Keratinocyte (primary cell): ENCODE measurements at regions not wholly inside any gene's neighbourhood (a gene's known extent, or its start where the extent isn't known, plus 50 kb on each side); places are given as distances from the start of the nearest gene placed in this dataset.

ENCODE experiments used
- DNase-seq: peaks from one replicate; pipeline ENCODE4 v3.0.0-alpha.2; 2011; ENCODE audit warnings: low read depth, missing footprints, low spot score
- FAIRE-seq: peaks from 2 replicates; lab custom pipeline; 2011; peaks lifted over from hg19 to GRCh38; lab: Jason Lieb, UNC
- H2AFZ ChIP-seq: 2 replicates; pipeline ENCODE4 v1.6.0; 2012; ENCODE audit warnings: low read length, control low read depth, inconsistent platforms; ENCODE audit not compliant: control insufficient read depth
- H3K27ac ChIP-seq: 2 replicates; pipeline ENCODE4 v1.5.1; 2011; ENCODE audit warnings: low read length; ENCODE audit not compliant: control insufficient read depth, insufficient read depth
- H3K27me3 ChIP-seq: 3 replicates; pipeline ENCODE4 v1.6.0; 2011; ENCODE audit warnings: low read length; ENCODE audit not compliant: control insufficient read depth, insufficient read depth; ENCODE audit errors: extremely low read depth
- H3K36me3 ChIP-seq, 2 experiments: 2 replicates in 1 of 2; 3 replicates in 1 of 2; pipeline ENCODE4 v1.5.1; 2011; ENCODE audit warnings: low read length in 2 of 2, mild to moderate bottlenecking in 1 of 2; ENCODE audit not compliant: control insufficient read depth in 2 of 2, insufficient read depth in 2 of 2; ENCODE audit errors: extremely low read depth in 1 of 2
- H3K4me1 ChIP-seq: 3 replicates; pipeline ENCODE4 v1.5.1; 2011; ENCODE audit warnings: low read length; ENCODE audit not compliant: control insufficient read depth, insufficient read depth; ENCODE audit errors: extremely low read depth
- H3K4me2 ChIP-seq: 3 replicates; pipeline ENCODE4 v1.6.0; 2011; ENCODE audit warnings: low read depth, low read length; ENCODE audit not compliant: control insufficient read depth, insufficient read depth; ENCODE audit errors: extremely low read depth
- H3K4me3 ChIP-seq, 3 experiments: fragments of 200-600 bp in 1 of 3; sonication (generic) in 1 of 3; 2 replicates in 2 of 3; 3 replicates in 1 of 3; pipeline ENCODE4 v1.5.1; 2011 to 2016; ENCODE audit warnings: low read length in 3 of 3, mild to moderate bottlenecking in 3 of 3, control low read depth in 2 of 3, inconsistent platforms in 1 of 3, low read depth in 1 of 3, mixed read lengths in 1 of 3, mixed run types in 1 of 3, moderate library complexity in 1 of 3; ENCODE audit not compliant: control insufficient read depth in 2 of 3, insufficient read depth in 2 of 3; ENCODE audit errors: extremely low read depth in 1 of 3
- H3K79me2 ChIP-seq: 2 replicates; pipeline ENCODE4 v1.6.0; 2012; ENCODE audit warnings: low read length; ENCODE audit not compliant: control insufficient read depth, insufficient read depth
- H3K9ac ChIP-seq: 3 replicates; pipeline ENCODE4 v1.6.0; 2011; ENCODE audit warnings: low read length; ENCODE audit not compliant: control insufficient read depth, insufficient read depth; ENCODE audit errors: extremely low read depth
- H3K9me1 ChIP-seq: 3 replicates; pipeline ENCODE4 v1.6.0; 2011; ENCODE audit warnings: low read length; ENCODE audit not compliant: control insufficient read depth, insufficient read depth; ENCODE audit errors: extremely low read depth
- H3K9me3 ChIP-seq: 2 replicates; pipeline ENCODE4 v1.5.1; 2012; ENCODE audit warnings: low read depth, low read length; ENCODE audit not compliant: control insufficient read depth
- H4K20me1 ChIP-seq: 3 replicates; pipeline ENCODE4 v1.6.0; 2011; ENCODE audit warnings: low read length; ENCODE audit not compliant: control insufficient read depth, insufficient read depth; ENCODE audit errors: extremely low read depth
- CTCF ChIP-seq, 3 experiments: IDR thresholded peaks in 1 of 3; conservative IDR thresholded peaks in 1 of 3; optimal IDR thresholded peaks in 1 of 3; 2 replicates in 2 of 3; 3 replicates in 1 of 3; pipeline versions ENCODE3 to v1.5.1; 2011; ENCODE audit warnings: low read length in 3 of 3, mild to moderate bottlenecking in 3 of 3, moderate library complexity in 2 of 3, control low read depth in 1 of 3, inconsistent platforms in 1 of 3; ENCODE audit not compliant: insufficient read depth in 2 of 3; ENCODE audit errors: extremely low read depth in 1 of 3
- EZH2 ChIP-seq: IDR thresholded peaks from one replicate; pipeline ENCODE4 v1.6.1; 2012; ENCODE audit warnings: inconsistent platforms, mild to moderate bottlenecking, low read length, moderate library complexity
- dilution Hi-C: fragments of 300-500 bp; cut with MboI; formaldehyde crosslinking; loops from one replicate; pipeline ENCODE4 v1.7.0; 2020; ENCODE audit warnings: low sequenced_read_pairs; ENCODE audit not compliant: extremely low pct_ligation_motif_present

DNA sequence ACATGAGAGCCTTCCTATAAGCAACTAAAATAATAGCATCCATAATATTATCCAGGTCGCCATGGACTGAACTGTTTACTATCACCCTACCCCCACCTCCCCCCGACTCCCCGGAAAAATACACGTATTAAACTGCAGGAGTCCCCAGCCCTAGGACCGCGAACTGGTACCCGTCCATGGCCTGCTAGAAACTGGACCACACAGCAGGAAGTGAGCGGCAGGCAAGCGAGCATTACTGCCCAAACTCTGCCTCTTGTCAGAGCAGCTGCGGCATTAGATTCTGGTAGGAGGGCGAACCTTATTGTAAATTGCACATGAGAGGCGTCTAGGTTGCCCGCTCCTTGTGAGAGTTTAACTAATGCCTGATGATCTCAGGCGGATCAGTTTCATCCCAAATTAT lies 405.8 kb upstream of the ADGRL3 start:
- H3K36me3 ChIP-seq, result no peaks in the 10 kb centered on the region
- dilution Hi-C loops, result no loop called here
- H3K9ac ChIP-seq, result no peak overlapping the region
- no peak overlapping the region for H3K27ac ChIP-seq
- no peak for DNase-seq
- no peak for FAIRE-seq
- TF ChIP-seq CTCF (optimal IDR thresholded peaks at IDR 0.05 in 1 of 3, IDR thresholded peaks at IDR 0.05 in 1 of 3, conservative IDR thresholded peaks at IDR 0.05 in 1 of 3; ENCODE audit: extremely low read depth in 1 of 3, insufficient read depth in 2 of 3, low read length in 3 of 3), result no peak
- no peak for TF ChIP-seq EZH2
- H3K4me2 ChIP-seq, result no peak overlapping the region
- no peak overlapping the region for H2AFZ ChIP-seq
- no peaks in the 10 kb centered on the region for H3K9me1 ChIP-seq
- no peaks in the 10 kb centered on the region for H3K79me2 ChIP-seq
- no peaks in the 10 kb centered on the region for H3K4me1 ChIP-seq
- no peaks in the 10 kb centered on the region for H3K27me3 ChIP-seq
- H4K20me1 ChIP-seq, result no peaks in the 10 kb centered on the region
- H3K4me3 ChIP-seq, result no peak overlapping the region
- H3K9me3 ChIP-seq, result no peaks in the 10 kb centered on the region

- dilution Hi-C loops, result no loop called here
- Histone ChIP-seq H3K27me3 (no peaks in the 10 kb centered on the region), H3K9ac (no peak overlapping the region), H3K9me1 (no peaks in the 10 kb centered on the region), H3K9me3 (no peaks in the 10 kb centered on the region), H2AFZ (no peak overlapping the region), H4K20me1 (no peaks in the 10 kb centered on the region), H3K36me3 (no peaks in the 10 kb centered on the region), H3K27ac (no peak overlapping the region), H3K4me2 (no peak overlapping the region), H3K79me2 (no peaks in the 10 kb centered on the region), H3K4me1 (no peaks in the 10 kb centered on the region), H3K4me3 (no peak overlapping the region)
- TF ChIP-seq CTCF (optimal IDR thresholded peaks at IDR 0.05 in 1 of 3, IDR thresholded peaks at IDR 0.05 in 1 of 3, conservative IDR thresholded peaks at IDR 0.05 in 1 of 3; ENCODE audit: extremely low read depth in 1 of 3, insufficient read depth in 2 of 3, low read length in 3 of 3) (no peak), EZH2 (no peak)
- no peak for FAIRE-seq
- DNase-seq, result no peak
Measured at GRCh38 chr4:60799214-60799613, 400.9 kb upstream of the ADGRL3 start.
